ENCODE measurements at regions not wholly inside any gene's neighbourhood (a gene's known extent, or its start where the extent isn't known, plus 50 kb on each side); places are given as distances from the start of the nearest gene placed in this dataset.
A peak's percentile ranks its signal among the peaks of the same experiment; 100 is the strongest.

DNA sequence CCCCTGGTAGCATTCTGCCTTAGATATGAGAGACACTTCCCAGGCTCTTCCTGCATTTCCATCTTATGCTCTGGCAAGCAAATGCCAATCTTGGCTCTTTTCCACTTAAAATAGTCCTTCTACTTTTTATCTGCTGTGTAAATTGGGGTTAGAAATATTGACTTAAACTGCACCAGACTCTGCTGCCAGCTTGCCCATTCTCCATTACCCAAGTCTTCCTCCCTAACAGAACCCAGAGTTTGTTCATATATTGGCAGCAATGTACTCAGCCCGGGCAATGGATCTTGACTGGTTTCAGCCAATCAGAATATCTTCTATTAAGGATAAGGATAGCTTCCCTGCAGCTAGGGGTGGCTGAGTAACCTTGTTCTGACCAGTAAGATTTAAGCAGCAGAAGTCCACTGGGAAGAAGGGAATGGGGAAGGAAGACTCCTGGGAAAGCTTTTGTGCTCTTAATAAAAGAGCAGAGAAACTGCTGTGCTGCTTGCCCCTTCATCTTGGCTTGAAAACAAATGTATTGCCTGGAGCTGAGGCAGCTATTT lies 177.1 kb downstream of the KCNRG start:
- DNase-seq = no peak

DNA sequence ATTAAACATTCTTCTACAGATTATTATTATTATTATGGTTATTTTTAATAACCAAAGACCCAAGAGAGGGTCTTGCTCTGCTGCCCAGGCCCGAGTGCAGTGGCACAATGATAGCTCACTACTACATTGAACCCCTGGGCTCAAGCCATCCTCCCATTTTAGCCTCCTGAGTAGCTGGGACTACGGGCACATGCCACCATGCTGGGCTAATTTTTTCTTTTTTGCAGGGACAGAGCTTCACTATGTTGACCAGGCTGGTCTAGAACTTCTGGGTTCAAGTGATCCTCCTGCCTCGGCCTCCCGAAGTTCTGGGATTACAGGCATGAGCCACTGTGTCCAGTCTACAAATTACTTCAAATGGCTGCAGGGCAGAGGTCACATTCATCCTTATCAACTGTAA lies 179.8 kb downstream of the KCNRG start:
- no peak for DNase-seq

DNA sequence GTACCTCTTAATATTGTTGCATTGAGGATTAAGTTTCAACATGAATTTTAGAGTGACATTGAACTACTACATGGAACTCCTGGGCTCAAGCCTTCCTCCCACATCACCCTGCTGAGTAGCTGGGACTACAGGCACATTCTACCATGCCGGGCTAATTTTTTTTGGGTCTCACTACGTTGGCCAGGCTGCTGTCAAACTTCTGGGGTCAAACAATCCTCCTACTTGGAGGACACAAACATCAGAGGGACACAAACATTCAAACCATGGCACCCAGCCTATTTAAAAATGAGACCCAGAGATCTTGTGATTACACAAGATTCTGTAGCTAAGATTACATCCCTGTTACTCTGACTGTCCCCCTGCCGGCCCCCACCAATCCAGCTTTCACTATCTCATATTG lies 180.9 kb downstream of the KCNRG start:
- no peak for DNase-seq

DNA sequence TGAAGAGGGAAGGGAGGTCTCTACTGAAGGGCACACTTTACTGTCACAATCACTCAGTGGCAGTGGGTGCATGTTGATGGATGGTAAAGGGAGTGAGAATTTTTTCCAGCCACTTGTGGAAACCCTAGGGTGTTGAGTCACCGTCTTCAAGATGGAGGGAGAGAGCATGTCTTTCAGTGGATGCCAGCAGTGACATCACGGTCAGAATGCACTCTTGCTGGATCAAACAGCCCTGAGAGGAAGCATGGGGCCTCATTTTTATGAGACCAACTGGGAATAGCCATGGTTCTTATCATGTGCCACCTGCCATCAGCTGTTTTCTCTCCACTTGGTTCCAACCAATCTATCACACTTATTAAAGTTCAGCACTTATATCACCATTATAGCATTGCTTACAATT lies 182.5 kb downstream of the KCNRG start:
- no peak for DNase-seq

DNA sequence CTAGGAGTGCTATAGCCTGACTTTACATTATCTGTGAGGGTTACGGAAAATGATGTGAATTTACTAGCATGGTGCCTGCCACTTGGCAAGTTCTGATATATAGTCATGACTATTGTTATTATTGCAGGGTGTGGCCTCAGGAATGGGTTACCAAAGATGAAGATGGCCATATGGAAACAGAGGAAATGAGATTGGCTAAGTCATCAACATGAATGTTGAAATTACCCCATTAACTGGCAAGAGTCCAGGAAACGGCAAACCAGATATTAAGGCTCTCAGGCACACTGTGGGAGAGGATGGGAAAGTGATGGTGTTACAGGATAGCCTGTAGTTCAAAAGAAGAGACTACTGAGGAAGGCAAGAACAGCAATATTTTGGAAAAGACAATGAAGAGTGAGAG lies 183.3 kb downstream of the KCNRG start:
- no peak for DNase-seq

DNA sequence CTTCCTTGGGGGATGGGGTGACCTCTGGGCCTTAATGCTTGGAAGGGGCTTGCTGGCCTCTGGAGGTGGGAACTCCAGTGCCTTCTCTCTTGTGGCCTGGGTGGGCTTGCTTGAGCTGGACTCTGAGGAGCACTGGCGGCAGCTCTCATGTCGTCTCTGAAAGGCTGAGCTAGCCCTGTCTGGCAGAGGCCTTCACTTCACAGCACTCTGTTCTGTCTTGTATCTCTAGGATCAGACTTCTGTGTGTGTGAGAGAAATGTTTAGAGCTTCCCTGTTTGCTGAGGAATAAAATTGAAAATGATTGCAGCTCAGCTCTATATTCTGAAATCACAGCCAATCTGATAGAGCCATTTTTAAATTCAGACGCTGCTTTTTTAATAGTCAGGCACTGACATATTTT lies 185.3 kb downstream of the KCNRG start:
- DNase-seq = no peak

DNA sequence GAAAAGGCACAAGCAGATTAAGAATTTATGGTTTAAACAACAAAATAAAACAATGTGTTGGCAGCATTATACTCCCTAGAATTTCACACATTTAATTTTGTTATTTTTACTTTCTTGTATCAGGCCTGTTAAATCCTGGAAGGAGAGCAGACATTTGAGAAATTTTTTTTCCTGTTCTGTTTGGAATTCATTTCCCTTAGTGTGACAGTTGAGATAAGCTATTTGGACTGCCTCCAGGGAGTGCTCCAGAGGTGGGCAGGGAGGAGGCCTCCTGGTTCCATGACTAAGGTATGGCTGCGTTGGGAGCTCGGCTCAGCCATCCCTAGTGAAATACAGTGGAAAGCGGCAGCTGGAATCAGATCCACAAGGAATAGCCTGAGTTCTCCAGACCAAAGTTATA lies 185.7 kb downstream of the KCNRG start:
- DNase-seq = peak in 1 of 51 donors; percentile 7

DNA sequence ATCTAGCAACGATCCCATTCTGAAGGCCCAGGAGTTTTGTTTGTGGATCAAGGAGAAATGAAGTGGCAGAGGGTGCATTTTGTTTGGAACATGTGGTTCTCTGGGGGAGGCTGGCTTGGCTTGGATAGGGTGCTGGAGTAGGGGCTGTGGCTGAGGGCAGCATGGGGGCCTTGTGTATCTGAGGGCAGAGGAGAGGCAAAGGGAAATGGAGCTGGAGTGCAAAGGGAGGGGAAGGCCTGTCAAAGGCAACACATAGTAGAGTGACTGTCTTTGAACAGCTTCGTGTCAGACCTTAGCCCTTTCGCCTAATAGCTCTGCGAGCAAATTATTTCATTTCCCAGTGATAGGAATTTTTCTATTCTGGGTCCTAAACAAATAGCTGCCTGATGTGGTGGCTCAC lies 187.2 kb downstream of the KCNRG start:
- DNase-seq = no peak

DNA sequence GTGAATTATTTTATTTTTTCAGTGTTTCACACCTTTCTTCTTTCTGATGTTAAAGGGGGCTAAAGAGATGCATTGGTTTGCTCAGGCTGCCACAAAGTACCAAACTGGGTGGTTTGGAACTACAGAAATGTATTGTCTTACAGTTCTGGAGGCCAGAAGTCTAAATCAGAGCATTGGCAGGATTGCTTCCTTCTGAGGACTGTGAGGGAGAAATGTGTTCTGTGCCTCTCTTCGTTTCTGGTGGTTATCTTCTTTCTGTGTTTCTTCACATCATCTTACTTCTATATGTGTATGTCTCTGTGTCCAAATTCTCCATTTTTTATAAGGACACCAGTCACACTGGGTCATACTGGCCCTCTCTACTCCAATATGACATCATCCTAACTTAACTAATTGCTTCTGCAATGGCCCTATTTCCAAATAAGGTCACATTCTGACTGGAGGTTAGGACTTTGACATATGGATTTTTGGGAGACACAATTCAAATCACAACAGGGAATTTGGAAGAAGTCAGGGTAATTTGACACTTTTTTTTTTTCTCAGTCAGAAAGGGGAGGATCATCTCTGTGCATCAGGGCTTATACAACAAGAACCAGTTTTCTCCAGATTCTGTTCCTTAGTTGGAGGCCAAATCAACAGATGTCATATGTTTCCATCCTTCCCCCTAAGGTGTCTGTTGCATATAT lies 188.2 kb downstream of the KCNRG start:
- no peak for DNase-seq

DNA sequence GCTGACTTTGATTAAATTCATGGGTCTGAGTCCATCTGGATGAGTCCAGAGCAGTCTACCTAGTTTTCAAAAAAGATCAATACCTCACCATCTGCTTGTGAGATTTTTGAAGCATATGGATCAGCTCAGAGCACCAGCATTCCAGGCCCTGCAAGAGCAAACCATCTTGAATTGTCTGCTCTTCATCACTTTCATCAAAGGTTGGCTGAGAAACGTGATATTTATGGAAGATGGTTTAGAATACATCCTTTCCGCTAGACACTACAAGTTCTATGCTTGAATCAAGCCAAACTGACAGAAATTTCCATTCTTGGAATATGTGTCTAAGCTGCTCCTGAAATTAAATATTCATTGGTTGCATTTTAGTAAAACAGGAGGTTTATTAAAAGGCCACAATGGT lies 190.3 kb downstream of the KCNRG start:
- no peak for DNase-seq

DNA sequence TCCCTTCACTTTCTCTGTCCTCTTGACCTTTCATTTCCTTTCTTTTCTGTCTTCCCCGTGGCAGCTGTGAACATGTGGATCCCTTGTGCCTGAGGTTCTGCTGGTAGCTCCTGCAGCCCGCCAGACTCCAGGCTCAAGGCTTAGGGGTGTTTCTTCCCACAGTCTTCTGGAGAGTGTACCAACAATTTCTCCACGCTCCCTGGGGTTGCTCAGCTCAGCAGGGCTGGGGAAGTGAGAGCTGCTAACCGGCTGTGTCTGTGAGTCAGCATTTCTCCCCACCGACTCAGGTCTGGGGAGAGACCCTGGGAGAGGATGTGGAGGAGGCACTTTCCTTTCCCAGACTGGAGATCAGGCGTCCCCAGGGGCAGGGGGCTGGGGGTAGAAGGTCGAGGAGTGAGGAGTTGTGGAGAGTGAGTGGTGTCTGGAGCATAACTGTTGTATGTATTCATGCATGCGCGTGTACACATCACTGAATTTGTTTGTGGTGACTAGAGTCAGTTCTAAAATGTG lies 193.6 kb downstream of the KCNRG start:
- peak in 12 of 51 donors; percentile 3 to 20 (median 8) for DNase-seq

DNA sequence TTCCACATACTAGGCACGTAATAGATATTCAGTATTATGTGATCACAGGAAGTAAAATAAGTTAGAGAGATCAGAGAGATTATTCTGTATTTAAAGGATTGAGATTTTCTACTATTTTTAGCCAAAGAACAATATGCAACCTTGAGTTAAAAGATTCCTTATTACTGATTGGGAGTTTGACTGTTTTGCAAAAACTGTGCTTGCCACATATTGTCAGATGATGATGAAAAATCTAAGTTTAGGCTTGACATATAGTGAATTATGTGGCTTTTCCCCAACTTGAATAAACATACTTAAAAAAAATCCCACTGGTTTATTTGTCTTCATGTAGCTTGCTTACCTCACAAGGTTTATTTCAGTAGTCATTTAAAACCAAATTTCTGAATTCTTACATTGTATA lies 194.4 kb downstream of the KCNRG start:
- no peak for DNase-seq

DNA sequence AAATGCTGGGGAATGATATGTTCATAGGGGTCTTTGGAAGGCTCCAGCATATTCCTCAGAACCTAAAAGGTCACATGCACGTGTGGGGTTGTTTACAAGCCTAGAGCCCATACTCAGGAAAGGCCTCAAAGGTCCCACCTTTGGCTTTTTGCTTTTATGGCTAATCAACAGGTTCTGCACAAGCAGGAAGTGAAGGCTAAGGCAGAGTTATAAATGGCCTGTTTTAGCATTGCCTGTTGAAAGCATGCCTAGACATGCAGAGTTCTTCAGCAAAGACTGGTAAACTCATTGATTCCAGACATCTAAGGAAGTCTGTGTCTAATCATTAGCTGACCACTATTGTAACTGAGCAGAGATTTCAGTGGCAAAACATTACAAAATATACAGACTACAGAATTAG lies 198.3 kb downstream of the KCNRG start:
- no peak for DNase-seq

DNA sequence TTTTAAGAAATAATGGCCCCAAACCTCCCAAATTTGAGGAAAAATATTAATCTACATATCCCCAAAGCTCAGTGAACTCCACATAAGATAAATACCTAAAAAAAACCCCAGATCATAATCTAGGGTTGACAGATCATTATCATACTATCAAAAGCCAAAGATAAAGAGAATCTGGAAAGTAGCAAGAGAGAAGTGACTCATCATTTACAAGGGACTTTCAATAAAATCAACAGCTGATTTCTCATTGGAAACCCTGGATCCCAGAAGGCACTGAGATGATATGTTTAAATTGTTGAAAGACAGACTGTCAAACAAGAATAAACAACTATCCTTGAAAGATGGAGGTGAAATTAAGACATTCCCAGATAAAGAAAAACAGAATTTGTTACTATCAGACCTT lies 199.3 kb downstream of the KCNRG start:
- DNase-seq = no peak

DNA sequence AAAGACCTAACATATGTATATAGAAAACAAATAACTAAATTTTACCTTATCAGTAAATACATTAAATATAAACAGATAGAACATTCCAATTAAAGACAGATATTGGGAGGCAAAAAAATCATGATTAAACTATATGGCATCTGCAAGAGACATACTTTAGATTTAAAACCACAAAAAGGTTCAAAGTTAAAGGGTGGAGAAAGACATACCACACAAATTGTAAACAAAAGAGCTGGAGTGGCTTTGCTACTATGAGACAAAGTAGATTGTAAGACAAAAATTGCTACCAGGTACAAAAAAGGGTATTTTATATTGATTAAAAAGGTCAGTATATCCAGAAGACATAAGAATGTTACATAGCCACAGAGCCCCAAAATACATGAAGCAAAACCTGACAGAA lies 200.2 kb downstream of the KCNRG start:
- no peak for DNase-seq

DNA sequence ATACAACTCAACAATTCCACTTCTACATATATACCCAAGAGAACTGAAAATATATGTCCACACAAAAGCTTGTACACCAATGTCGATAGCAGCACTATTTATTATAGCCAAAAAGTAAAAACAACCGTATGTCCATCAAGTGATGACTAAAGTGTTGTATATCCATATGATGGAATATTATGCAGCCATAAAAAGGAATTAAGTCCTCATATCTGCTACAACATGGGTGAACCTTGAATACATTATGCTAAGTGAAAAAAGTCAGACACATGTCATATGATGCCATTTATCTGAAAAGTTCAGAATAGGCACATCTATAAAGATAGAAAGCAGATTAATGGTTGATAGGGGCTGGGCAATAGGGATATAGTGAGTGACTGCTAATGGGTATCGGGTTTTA lies 204.5 kb downstream of the KCNRG start:
- DNase-seq = no peak

DNA sequence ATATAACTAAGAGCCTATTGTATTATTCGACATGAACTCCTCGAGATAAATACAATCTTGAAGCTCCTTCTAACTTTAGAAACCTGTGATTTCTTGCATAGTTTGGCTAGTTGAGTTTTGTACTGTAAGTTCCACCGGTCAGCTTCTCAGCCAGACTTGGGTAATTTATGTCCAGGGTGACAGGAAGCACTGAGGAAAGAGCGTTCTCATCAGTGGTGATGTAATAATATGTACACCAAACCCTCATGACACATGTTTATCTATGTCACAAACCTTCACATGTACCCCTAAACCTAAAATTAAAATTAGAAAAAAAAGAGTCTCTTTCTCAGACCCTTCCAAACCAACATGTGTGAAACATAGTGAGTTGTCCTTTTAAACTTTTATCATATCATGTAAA lies 205.7 kb downstream of the KCNRG start:
- DNase-seq = no peak

DNA sequence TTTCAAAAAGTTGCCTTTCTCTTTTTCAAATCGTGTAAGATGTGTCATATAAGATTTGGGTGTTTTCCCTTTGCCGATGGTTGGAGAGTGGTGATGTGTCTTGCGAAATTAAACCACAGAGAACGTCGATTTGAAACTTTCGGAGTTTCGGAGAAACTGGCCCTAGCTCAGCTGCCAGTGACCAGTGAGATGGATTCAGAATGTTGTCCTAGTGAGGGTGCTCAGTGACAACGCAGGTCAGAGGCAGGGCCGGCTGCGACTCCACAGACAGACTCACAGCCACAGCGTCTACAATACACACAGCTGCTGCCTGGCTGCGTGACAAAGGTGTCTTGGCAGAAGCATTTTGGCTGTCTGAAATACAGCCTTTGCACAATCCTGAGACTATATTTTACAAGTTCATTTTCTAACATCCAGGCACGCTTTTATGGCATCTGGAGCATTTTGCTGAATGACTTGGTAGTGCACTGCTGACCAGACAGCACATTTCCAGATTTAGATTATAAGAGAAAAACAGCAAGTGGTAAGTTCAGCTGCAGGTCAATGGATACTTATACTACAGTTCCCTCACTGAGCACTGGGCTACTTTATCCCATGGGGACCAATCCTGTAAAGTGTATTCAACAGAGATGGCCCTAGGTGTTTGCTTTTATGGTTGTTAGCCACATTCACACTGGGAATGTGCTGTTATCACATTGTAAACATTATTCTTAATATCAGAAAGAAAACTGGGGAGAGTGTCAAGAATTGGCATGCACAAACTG lies 207.5 kb downstream of the KCNRG start:
- DNase-seq = peak in 26 of 51 donors; percentile 2 to 48 (median 22)

DNA sequence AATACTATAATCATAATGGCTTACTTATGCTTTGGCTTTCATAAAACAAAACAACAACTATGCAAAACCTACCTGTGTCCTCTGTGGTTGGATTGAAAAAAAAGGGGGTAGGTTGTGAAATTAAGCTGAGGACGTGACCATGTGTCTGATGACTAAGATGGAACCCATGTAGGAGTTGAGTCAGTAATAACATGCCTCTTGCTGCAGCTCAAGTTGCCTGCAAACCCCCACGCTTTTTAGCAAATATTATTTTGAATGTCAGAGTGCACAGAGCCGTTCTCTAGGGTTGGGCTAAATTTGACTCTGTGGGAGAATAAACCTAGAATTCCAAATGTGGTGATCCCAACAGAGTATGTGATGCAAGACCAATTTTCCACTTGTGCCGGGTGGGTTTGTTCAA lies 209.3 kb downstream of the KCNRG start:
- peak in 1 of 51 donors; percentile 13 for DNase-seq

DNA sequence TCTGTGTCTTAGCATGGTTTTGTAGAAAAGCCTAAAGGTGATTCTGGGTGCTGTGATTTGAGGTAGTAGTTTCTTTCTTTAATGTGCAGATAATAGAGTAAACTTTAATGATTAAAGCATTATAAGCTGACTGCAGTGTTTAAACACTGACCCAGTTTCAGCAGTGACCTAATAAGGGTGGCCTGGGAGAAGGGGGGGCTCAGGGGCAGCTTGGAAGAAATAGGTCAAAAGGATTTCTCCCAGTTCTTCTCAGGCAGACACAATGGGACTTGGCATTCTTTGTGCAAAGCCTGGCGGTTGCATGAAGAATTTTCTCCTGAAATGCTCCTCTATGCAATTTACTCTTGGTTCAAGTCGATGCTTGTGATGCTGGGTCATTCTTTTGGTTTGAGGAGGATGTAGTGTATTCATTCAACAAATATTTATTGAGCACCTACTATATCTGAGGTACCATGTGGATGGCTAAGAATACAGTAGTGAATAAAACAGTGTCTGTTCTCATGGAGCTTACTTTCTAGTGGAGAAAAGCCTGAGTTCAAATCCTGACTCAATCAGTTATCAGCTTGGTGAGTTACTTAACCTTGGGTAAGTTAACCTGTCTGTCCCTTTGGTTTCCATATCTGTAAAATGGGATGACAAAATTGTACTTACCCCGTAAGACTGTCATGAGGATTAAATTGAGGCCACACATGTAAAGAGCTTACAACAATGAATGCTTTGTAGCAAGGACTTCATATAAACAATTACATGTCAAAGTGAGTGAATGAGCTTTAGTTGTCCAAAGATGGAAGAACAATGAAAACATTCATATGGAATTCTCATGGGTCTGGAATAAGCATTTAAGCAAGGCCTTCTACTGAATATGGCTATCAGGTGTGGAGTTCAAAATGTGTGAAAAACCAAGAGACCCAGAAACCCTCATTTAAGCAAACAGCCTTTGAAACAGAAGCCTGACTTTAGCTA lies 210.2 kb downstream of the KCNRG start:
- DNase-seq = peak in 1 of 51 donors; percentile 1

DNA sequence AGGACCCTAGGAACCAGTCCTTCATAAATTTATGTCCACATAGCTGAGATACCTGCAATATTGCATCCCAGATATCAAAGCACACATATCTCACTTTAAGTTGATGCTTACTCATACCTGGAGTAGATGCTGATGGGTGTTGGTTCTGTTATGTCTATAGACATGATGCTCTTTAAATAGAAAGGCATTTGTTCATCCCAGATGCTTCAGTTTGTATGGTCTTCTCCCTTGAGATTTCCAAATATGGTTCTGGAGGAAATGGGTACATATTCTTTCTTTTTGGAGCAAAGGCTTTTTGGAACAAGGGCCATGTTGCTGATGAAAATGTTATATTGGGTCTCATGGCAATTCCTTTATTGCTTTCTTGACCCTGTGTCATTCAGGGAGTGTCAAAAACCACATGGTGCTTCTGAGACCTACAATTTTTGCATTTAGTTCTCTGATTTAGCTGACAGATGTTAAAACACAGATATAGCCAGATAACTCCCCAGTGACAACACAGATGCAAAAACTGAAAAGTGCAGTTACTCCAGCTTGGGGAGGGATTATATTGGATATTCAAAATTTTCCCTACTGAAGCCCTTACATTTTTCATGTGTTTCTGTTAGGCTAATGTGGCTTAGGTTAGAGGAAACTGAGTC lies 211.4 kb downstream of the KCNRG start:
- DNase-seq = no peak
